Prostate gland (tissue), 2 donors: ENCODE measurements at regions not wholly inside any gene's neighbourhood (a gene's known extent, or its start where the extent isn't known, plus 50 kb on each side); places are given as distances from the start of the nearest gene placed in this dataset.

Experiments
- DNase-seq: peaks from one replicate; pipeline ENCODE4 v3.0.0-alpha.2; 2019; ENCODE audit warnings: low spot score
- H3K27ac ChIP-seq, 2 donors: fragments of 200-600 bp; sonication (generic); 2 replicates each; pipeline ENCODE4 v1.5.1; 2017 to 2019
- H3K27me3 ChIP-seq: fragments of 200-600 bp; sonication (generic); replicated peaks from 2 replicates; pipeline ENCODE4 v1.5.1; 2019; ENCODE audit not compliant: insufficient read depth
- H3K36me3 ChIP-seq, 2 donors: fragments of 200-600 bp; sonication (generic); 1 replicate in 1 of 2; 2 replicates in 1 of 2; pipeline versions ENCODE4 v1.5.1 to v1.8.1; 2017 to 2019
- H3K4me1 ChIP-seq: fragments of 200-600 bp; sonication (generic); replicated peaks from 2 replicates; pipeline ENCODE4 v1.5.1; 2019
- H3K4me3 ChIP-seq, 2 donors: fragments of 200-600 bp; sonication (generic); 2 replicates each; pipeline ENCODE4 v1.5.1; 2017 to 2019
- H3K9me3 ChIP-seq: fragments of 200-600 bp; sonication (generic); 2 replicates; pipeline ENCODE4 v1.5.1; 2017
- POLR2A ChIP-seq: fragments of 450-650 bp; IDR thresholded peaks from one replicate; pipeline ENCODE4 v1.6.1; 2016; ENCODE audit warnings: antibody characterized with exemption, mild to moderate bottlenecking
- POLR2AphosphoS5 ChIP-seq: sonication (generic); formaldehyde crosslinking; IDR thresholded peaks from one replicate; pipeline ENCODE4 v1.6.1; 2017; ENCODE audit warnings: antibody characterized with exemption
- WGBS: methylation state at CpG from one replicate; pipeline ENCODE4 v1.1.5; 2018; 5-methylcytosine and 5-hydroxymethylcytosine counted together
- intact Hi-C: fragments of 100-400 bp; cut with DNase I; formaldehyde crosslinking; loops from one replicate; pipeline ENCODE4 v1.14.2; 2022
- TF ChIP-seq, protein P1 (sequence below), 4 experiments: fragments of 200-600 bp in 2 of 4; fragments of 450-650 bp in 2 of 4; sonication (generic) in 2 of 4; IDR thresholded peaks; 1 replicate in 3 of 4; 2 replicates in 1 of 4; pipeline ENCODE4 v1.5.1; 2016 to 2019; ENCODE audit warnings: antibody characterized with exemption in 4 of 4, mild to moderate bottlenecking in 2 of 4, moderate library complexity in 2 of 4

DNA sequence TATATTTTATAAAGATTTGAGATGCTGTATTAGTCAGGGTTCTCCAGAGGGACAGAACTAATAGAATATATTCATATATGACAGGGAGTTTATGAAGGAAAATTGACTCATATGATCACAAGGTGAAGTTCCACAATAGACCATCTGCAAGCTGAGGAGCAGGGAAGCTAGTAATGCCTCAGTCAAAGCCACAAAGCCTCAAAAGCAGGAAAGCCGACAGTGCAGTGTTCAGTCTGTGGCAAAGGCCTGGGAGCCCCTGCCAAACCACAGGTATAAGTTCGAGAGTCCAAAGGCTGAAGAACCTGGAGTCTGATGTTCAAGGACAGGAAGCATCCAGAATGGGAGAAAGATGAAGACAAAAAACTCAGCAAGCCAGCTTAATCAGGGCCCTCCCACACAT, 382.2 kb downstream of the LRRC70 start:
- 78% methylated on average over 2 of the region's 2 CpGs for WGBS
- Histone ChIP-seq H3K4me3 (no peak overlapping the region), H3K9me3 (no peaks in the 10 kb centered on the region), H3K27ac (no peak overlapping the region), H3K27me3 (no peaks in the 10 kb centered on the region), H3K4me1 (no peaks in the 10 kb centered on the region), H3K36me3 (no peaks in the 10 kb centered on the region)
- TF ChIP-seq POLR2A (no peak), POLR2AphosphoS5 (no peak)
- TF ChIP-seq, protein P1, sequence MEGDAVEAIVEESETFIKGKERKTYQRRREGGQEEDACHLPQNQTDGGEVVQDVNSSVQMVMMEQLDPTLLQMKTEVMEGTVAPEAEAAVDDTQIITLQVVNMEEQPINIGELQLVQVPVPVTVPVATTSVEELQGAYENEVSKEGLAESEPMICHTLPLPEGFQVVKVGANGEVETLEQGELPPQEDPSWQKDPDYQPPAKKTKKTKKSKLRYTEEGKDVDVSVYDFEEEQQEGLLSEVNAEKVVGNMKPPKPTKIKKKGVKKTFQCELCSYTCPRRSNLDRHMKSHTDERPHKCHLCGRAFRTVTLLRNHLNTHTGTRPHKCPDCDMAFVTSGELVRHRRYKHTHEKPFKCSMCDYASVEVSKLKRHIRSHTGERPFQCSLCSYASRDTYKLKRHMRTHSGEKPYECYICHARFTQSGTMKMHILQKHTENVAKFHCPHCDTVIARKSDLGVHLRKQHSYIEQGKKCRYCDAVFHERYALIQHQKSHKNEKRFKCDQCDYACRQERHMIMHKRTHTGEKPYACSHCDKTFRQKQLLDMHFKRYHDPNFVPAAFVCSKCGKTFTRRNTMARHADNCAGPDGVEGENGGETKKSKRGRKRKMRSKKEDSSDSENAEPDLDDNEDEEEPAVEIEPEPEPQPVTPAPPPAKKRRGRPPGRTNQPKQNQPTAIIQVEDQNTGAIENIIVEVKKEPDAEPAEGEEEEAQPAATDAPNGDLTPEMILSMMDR (IDR thresholded peaks at IDR 0.05) = no peak
- intact Hi-C loops = no loop called here
- DNase-seq = no peak

GRCh38 chr5:62956597-62956996, 378.0 kb downstream of the LRRC70 start:
- H3K4me1 ChIP-seq = no peaks in the 10 kb centered on the region
- no peak for DNase-seq
- no peak overlapping the region for H3K27ac ChIP-seq
- 60% methylated on average over 2 of the region's 2 CpGs for WGBS
- H3K27me3 ChIP-seq = no peaks in the 10 kb centered on the region
- H3K4me3 ChIP-seq = no peak overlapping the region
- H3K9me3 ChIP-seq = no peaks in the 10 kb centered on the region
- no peaks in the 10 kb centered on the region for H3K36me3 ChIP-seq
- intact Hi-C loops = no loop called here
- TF ChIP-seq, protein P1 (IDR thresholded peaks at IDR 0.05) = no peak
- TF ChIP-seq POLR2AphosphoS5 (no peak), POLR2A (no peak)

DNA sequence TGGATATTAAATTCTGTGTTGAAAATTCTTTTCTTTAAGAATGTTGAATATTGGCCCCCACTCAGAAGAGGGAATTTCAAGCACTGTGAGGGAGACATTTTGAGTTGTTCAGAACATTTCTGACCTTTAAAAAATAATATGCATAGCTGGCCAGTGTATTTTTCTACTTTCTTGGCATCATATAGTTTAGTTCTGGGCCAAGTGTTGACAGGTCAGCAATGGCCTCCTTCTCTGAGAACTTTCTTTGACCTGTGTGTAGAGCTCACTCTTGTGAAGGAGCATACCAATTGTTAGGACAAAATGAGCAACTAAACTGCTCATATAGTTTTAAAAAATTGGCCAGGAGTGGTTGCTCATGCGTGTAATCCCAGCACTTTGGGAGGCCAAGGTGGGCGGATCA, 376.0 kb downstream of the LRRC70 start:
- H3K27me3 ChIP-seq = no peaks in the 10 kb centered on the region
- no peak for DNase-seq
- no peaks in the 10 kb centered on the region for H3K9me3 ChIP-seq
- H3K4me3 ChIP-seq = no peak overlapping the region
- intact Hi-C loops = no loop called here
- no peak for TF ChIP-seq POLR2AphosphoS5
- TF ChIP-seq, protein P1 (IDR thresholded peaks at IDR 0.05) = no peak
- H3K36me3 ChIP-seq = no peaks in the 10 kb centered on the region
- WGBS = 92% methylated on average over 2 of the region's 2 CpGs
- no peaks in the 10 kb centered on the region for H3K4me1 ChIP-seq
- H3K27ac ChIP-seq = no peak overlapping the region

DNA sequence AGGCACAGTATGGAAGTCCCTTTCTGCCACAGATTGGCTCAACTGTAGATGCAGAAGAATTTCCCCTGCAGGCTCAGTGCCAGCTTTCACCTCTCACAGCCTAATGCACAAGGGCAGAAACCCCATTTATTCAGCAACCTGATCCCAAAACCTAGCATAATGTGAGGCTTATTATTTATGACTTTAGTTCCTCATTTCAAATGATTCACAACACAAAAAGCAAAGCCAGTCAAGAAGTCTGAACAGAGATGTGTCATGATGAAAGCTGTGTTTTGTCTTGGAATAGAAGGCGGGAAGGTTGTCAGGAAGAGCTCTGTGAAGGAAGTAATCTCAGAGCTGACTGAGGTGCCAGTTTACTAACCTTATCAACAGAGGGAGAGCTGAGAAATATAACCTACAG, 369.7 kb downstream of the LRRC70 start:
- no peak overlapping the region for H3K27ac ChIP-seq
- H3K4me1 ChIP-seq = no peaks in the 10 kb centered on the region
- 57% methylated on average over 1 of the region's 1 CpG for WGBS
- intact Hi-C loops = no loop called here
- no peaks in the 10 kb centered on the region for H3K36me3 ChIP-seq
- H3K27me3 ChIP-seq = no peaks in the 10 kb centered on the region
- no peak for DNase-seq
- TF ChIP-seq POLR2A = no peak
- TF ChIP-seq, protein P1 (IDR thresholded peaks at IDR 0.05) = no peak
- no peaks in the 10 kb centered on the region for H3K9me3 ChIP-seq
- H3K4me3 ChIP-seq = no peak overlapping the region

GRCh38 chr5:62942384-62942783, 363.8 kb downstream of the LRRC70 start:
- H3K27me3 ChIP-seq = no peaks in the 10 kb centered on the region
- no peaks in the 10 kb centered on the region for H3K9me3 ChIP-seq
- H3K27ac ChIP-seq = no peak overlapping the region
- TF ChIP-seq, protein P1 (IDR thresholded peaks at IDR 0.05) = no peak
- TF ChIP-seq POLR2AphosphoS5 = no peak
- no peak for TF ChIP-seq POLR2A
- 33% methylated on average over 4 of the region's 4 CpGs for WGBS
- H3K4me3 ChIP-seq = no peak overlapping the region
- H3K36me3 ChIP-seq = no peaks in the 10 kb centered on the region
- H3K4me1 ChIP-seq = no peaks in the 10 kb centered on the region
- no peak for DNase-seq
- intact Hi-C loops = no loop called here
